Neuronal stem cell (in vitro differentiated cells): ENCODE measurements at regions not wholly inside any gene's neighbourhood (a gene's known extent, or its start where the extent isn't known, plus 50 kb on each side); places are given as distances from the start of the nearest gene placed in this dataset.

Experiments used
- DNase-seq: peaks from one replicate; pipeline ENCODE4 v3.0.0-alpha.2; 2013; ENCODE audit warnings: low spot score
- H2AFZ ChIP-seq: one replicate; pipeline ENCODE4 v1.6.1; 2013; ENCODE audit warnings: mild to moderate bottlenecking, low read length, inconsistent platforms
- H2AK5ac ChIP-seq: 2 replicates; pipeline ENCODE4 v1.6.1; 2013; ENCODE audit warnings: low read depth, mild to moderate bottlenecking, inconsistent platforms, low read length, moderate library complexity, mixed read lengths
- H2BK120ac ChIP-seq: 2 replicates; pipeline ENCODE4 v1.6.1; 2013; ENCODE audit warnings: low read depth, mild to moderate bottlenecking, inconsistent platforms, low read length, moderate library complexity, mixed read lengths
- H2BK12ac ChIP-seq: one replicate; pipeline ENCODE4 v1.6.1; 2013; ENCODE audit warnings: low read length, inconsistent platforms
- H2BK15ac ChIP-seq: 2 replicates; pipeline ENCODE4 v1.6.1; 2013; ENCODE audit warnings: mild to moderate bottlenecking, low read length, inconsistent platforms, mixed read lengths
- H2BK5ac ChIP-seq: one replicate; pipeline ENCODE4 v1.6.1; 2013; ENCODE audit warnings: inconsistent platforms, mild to moderate bottlenecking, low read length, moderate library complexity
- H3K14ac ChIP-seq: one replicate; pipeline ENCODE4 v1.6.1; 2013; ENCODE audit warnings: low read length, inconsistent platforms
- H3K18ac ChIP-seq: 2 replicates; pipeline ENCODE4 v1.6.1; 2013; ENCODE audit warnings: low read length, inconsistent platforms
- H3K23ac ChIP-seq: 2 replicates; pipeline ENCODE4 v1.6.1; 2013; ENCODE audit warnings: low read depth, mild to moderate bottlenecking, mixed read lengths, low read length, inconsistent platforms; ENCODE audit not compliant: poor library complexity
- H3K27ac ChIP-seq: replicated peaks from 3 replicates; pipeline ENCODE4 v1.5.1; 2013; ENCODE audit warnings: low read length, inconsistent platforms
- H3K27me3 ChIP-seq, 3 experiments: 2 replicates each; pipeline ENCODE4 v1.6.1; 2013; ENCODE audit warnings: low read length in 3 of 3, mild to moderate bottlenecking in 2 of 3, inconsistent platforms in 1 of 3, low read depth in 1 of 3, mixed read lengths in 1 of 3, moderate library complexity in 1 of 3; ENCODE audit not compliant: control insufficient read depth in 3 of 3, insufficient read depth in 3 of 3
- H3K36me3 ChIP-seq, 2 donors: replicated peaks in 1 of 2; 2 replicates each; pipeline ENCODE4 v1.6.1; 2013; ENCODE audit warnings: low read length in 2 of 2; ENCODE audit not compliant: control insufficient read depth in 2 of 2, insufficient read depth in 2 of 2
- H3K4ac ChIP-seq: 2 replicates; pipeline ENCODE4 v1.6.1; 2013; ENCODE audit warnings: inconsistent platforms, mild to moderate bottlenecking, low read length, moderate library complexity
- H3K4me1 ChIP-seq, 2 donors: 1 replicate in 1 of 2; 2 replicates in 1 of 2; pipeline ENCODE4 v1.6.1; 2013; ENCODE audit warnings: low read length in 2 of 2, low read depth in 1 of 2; ENCODE audit not compliant: control insufficient read depth in 2 of 2, insufficient read depth in 1 of 2
- H3K4me2 ChIP-seq: one replicate; pipeline ENCODE4 v1.6.1; 2013; ENCODE audit warnings: mild to moderate bottlenecking, low read length, inconsistent platforms; ENCODE audit not compliant: insufficient read depth, poor library complexity, severe bottlenecking
- H3K4me3 ChIP-seq, 2 donors: 2 replicates each; pipeline ENCODE4 v1.5.1; 2013; ENCODE audit warnings: low read length in 2 of 2, mild to moderate bottlenecking in 2 of 2, inconsistent platforms in 1 of 2, moderate library complexity in 1 of 2
- H3K79me1 ChIP-seq: one replicate; pipeline ENCODE4 v1.6.1; 2013; ENCODE audit warnings: low read depth, mild to moderate bottlenecking, inconsistent platforms, low read length, moderate library complexity
- H3K9ac ChIP-seq: one replicate; pipeline ENCODE4 v1.6.1; 2013; ENCODE audit warnings: mild to moderate bottlenecking, low read depth, low read length, inconsistent platforms; ENCODE audit not compliant: poor library complexity
- H3K9me3 ChIP-seq, 2 donors: replicated peaks in 1 of 2; 2 replicates each; pipeline versions ENCODE3 to v1.6.1; 2013; ENCODE audit warnings: low read length in 2 of 2, mild to moderate bottlenecking in 2 of 2, inconsistent platforms in 1 of 2, low read depth in 1 of 2, mixed read lengths in 1 of 2, moderate library complexity in 1 of 2; ENCODE audit not compliant: control insufficient read depth in 2 of 2, insufficient read depth in 1 of 2
- H4K8ac ChIP-seq: one replicate; pipeline ENCODE4 v1.6.1; 2013; ENCODE audit warnings: low read depth, mild to moderate bottlenecking, inconsistent platforms, low read length, moderate library complexity
- H4K91ac ChIP-seq: one replicate; pipeline ENCODE4 v1.6.1; 2013; ENCODE audit warnings: low read length, low read depth, mild to moderate bottlenecking, inconsistent platforms; ENCODE audit not compliant: poor library complexity
- WGBS, 2 donors: extraction: QIAGEN DNeasy Blood & Tissue Kit; methylation state at CpG; one replicate each; pipeline ENCODE4 v1.1.7; 2013; ENCODE audit warnings: missing lambda C conversion rate in 2 of 2, mixed read lengths in 1 of 2; ENCODE audit not compliant: insufficient read length in 2 of 2, insufficient replicate concordance in 1 of 2; ENCODE audit errors: extremely low coverage in 2 of 2; 5-methylcytosine and 5-hydroxymethylcytosine counted together

DNA sequence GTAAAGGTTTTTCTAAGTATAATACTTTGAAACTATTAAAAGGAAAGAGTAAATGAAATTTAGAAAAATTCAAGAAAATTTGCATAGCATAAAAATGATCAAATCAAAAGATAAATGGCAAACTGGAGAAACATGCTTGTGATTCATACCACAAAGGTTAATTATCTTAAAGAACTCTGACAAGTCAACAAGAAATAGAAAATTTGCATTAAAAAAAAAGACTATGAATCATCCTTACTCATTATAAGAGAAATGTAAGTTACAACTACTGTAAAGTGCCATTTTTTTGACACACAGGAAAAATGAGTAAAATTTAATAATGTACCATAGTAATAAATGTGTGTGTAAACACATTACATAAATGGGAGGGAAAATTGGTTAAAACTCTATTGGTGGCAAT is 624.4 kb upstream of the C9orf72 start:
- Histone ChIP-seq H3K23ac (no peak overlapping the region), H3K9me3 (no peaks in the 10 kb centered on the region), H2BK12ac (no peak overlapping the region), H3K36me3 (no peaks in the 10 kb centered on the region), H3K9ac (no peak overlapping the region), H3K18ac (no peak overlapping the region), H3K27me3 (no peaks in the 10 kb centered on the region), H4K91ac (no peak overlapping the region), H4K8ac (no peak overlapping the region), H2BK5ac (no peak overlapping the region), H3K4me2 (no peak overlapping the region), H2BK15ac (no peak overlapping the region), H2AK5ac (no peak overlapping the region), H3K27ac (no peak overlapping the region), H2AFZ (no peak overlapping the region), H3K4ac (no peak overlapping the region), H3K4me1 (peaks cover 0 to 2% of the 10 kb centered on the region in 2 donors), H3K4me3 (no peak overlapping the region), H3K79me1 (no peaks in the 10 kb centered on the region), H2BK120ac (no peak overlapping the region), H3K14ac (no peak overlapping the region)
- DNase-seq = no peak

- Histone ChIP-seq H3K79me1 (no peaks in the 10 kb centered on the region), H3K27ac (no peak overlapping the region), H3K36me3 (no peaks in the 10 kb centered on the region), H2BK12ac (no peak overlapping the region), H4K8ac (no peak overlapping the region), H3K9ac (no peak overlapping the region), H2AFZ (no peak overlapping the region), H3K9me3 (peaks cover 0 to 2% of the 10 kb centered on the region in 2 donors), H3K4me1 (peaks cover 0 to 2% of the 10 kb centered on the region in 2 donors), H2BK120ac (no peak overlapping the region), H3K27me3 (no peaks in the 10 kb centered on the region), H2BK5ac (no peak overlapping the region), H3K18ac (no peak overlapping the region), H3K4me3 (no peak overlapping the region), H3K14ac (no peak overlapping the region), H4K91ac (no peak overlapping the region), H2AK5ac (no peak overlapping the region), H3K4me2 (no peak overlapping the region), H2BK15ac (no peak overlapping the region), H3K23ac (no peak overlapping the region), H3K4ac (no peak overlapping the region)
- no peak for DNase-seq
- no CpG with 5 or more reads among the region's 1 CpG for WGBS, 2 donors
Observed at GRCh38 chr9:28203036-28203435, 629.8 kb upstream of the C9orf72 start.

GRCh38 chr9:28206280-28206679 is 633.0 kb upstream of the C9orf72 start:
- no peak overlapping the region for H3K18ac ChIP-seq
- peaks cover 0 to 2% of the 10 kb centered on the region in 2 donors for H3K4me1 ChIP-seq
- no peak overlapping the region for H2BK5ac ChIP-seq
- no peak overlapping the region for H2AK5ac ChIP-seq
- no peak overlapping the region for H2BK120ac ChIP-seq
- DNase-seq = no peak
- H4K8ac ChIP-seq = no peak overlapping the region
- H3K27me3 ChIP-seq = no peaks in the 10 kb centered on the region
- no peak overlapping the region for H4K91ac ChIP-seq
- H2BK12ac ChIP-seq = no peak overlapping the region
- H3K23ac ChIP-seq = no peak overlapping the region
- H3K4me3 ChIP-seq = no peak overlapping the region
- peaks cover 0 to 2% of the 10 kb centered on the region in 2 donors for H3K9me3 ChIP-seq
- H3K4me2 ChIP-seq = no peak overlapping the region
- H2BK15ac ChIP-seq = no peak overlapping the region
- H3K14ac ChIP-seq = no peak overlapping the region
- no peaks in the 10 kb centered on the region for H3K79me1 ChIP-seq
- no peak overlapping the region for H2AFZ ChIP-seq
- H3K36me3 ChIP-seq = no peaks in the 10 kb centered on the region
- H3K9ac ChIP-seq = no peak overlapping the region
- H3K4ac ChIP-seq = no peak overlapping the region
- no peak overlapping the region for H3K27ac ChIP-seq

GRCh38 chr9:28207657-28208056 is 634.4 kb upstream of the C9orf72 start:
- H3K27ac ChIP-seq = no peak overlapping the region
- no peak overlapping the region for H2AFZ ChIP-seq
- WGBS, 2 donors = no CpG with 5 or more reads among the region's 1 CpG
- no peak overlapping the region for H2BK15ac ChIP-seq
- H3K4me3 ChIP-seq = no peak overlapping the region
- H3K4me1 ChIP-seq = peaks cover 0 to under 1% of the 10 kb centered on the region in 2 donors
- no peak overlapping the region for H3K14ac ChIP-seq
- H3K9me3 ChIP-seq = peaks cover 0 to 2% of the 10 kb centered on the region in 2 donors
- H2AK5ac ChIP-seq = no peak overlapping the region
- no peaks in the 10 kb centered on the region for H3K36me3 ChIP-seq
- H3K27me3 ChIP-seq = no peaks in the 10 kb centered on the region
- H4K91ac ChIP-seq = no peak overlapping the region
- H3K9ac ChIP-seq = no peak overlapping the region
- H3K4ac ChIP-seq = no peak overlapping the region
- H3K79me1 ChIP-seq = no peaks in the 10 kb centered on the region
- no peak for DNase-seq
- H2BK120ac ChIP-seq = no peak overlapping the region
- no peak overlapping the region for H3K18ac ChIP-seq
- no peak overlapping the region for H3K4me2 ChIP-seq
- H4K8ac ChIP-seq = no peak overlapping the region
- no peak overlapping the region for H3K23ac ChIP-seq
- no peak overlapping the region for H2BK5ac ChIP-seq
- no peak overlapping the region for H2BK12ac ChIP-seq
